AG04449 (cell line): ENCODE measurements at regions not wholly inside any gene's neighbourhood (a gene's known extent, or its start where the extent isn't known, plus 50 kb on each side); places are given as distances from the start of the nearest gene placed in this dataset.

Experiments
- CTCF ChIA-PET: fragments of 350-600 bp; formaldehyde crosslinking; extraction: SDS; loops from one replicate; lab custom pipeline; 2021; ENCODE audit warnings: antibody characterized with exemption; lab: Yijun Ruan, JAX
- POLR2A ChIA-PET: fragments of 400-600, 350-600 bp; formaldehyde crosslinking; extraction: SDS; loops from one replicate; lab custom pipeline; 2020; ENCODE audit warnings: antibody characterized with exemption, inconsistent platforms; lab: Yijun Ruan, JAX
- DNase-seq: peaks from one replicate; pipeline ENCODE4 v3.0.0-alpha.2; 2010; ENCODE audit warnings: low read depth, low spot score
- H3K4me3 ChIP-seq: 2 replicates; pipeline ENCODE4 v1.5.1; 2011; ENCODE audit warnings: low read depth, mild to moderate bottlenecking, control low read depth, low read length
- CTCF ChIP-seq: IDR thresholded peaks from one replicate; pipeline ENCODE4 v1.5.1; 2011; ENCODE audit warnings: mild to moderate bottlenecking, moderate library complexity, low read length, control low read depth, inconsistent platforms; ENCODE audit not compliant: insufficient read depth; ENCODE audit errors: missing control alignments

DNA sequence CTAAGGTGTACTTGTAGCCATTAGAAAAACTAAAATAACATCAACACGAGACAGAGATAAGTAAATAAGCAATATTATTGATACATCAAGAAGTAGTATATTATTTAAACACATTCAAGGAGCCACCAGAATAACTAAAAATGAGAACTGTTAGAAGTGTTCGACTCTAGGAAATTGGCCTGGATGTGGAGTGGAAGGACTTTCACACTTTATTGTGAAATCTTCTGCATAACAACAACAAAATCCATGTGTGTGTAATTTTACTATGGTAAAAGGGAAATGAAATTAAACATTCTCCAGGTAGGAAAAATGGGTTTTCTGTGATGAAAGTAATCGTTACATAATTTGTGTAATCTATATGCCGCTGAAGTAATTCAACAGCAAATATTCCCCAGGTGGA is 96.3 kb upstream of the RNF152 start:
- CTCF ChIA-PET = interaction anchor here (1.5 kb wide), 1 partner anchor 141 kb away, joined by 3 read pairs; no protein-coding TSS in a partner anchor
- TF ChIP-seq CTCF = no peak
- DNase-seq = no peak
- no peak overlapping the region for H3K4me3 ChIP-seq
- POLR2A ChIA-PET = no interaction called here

- no peak for TF ChIP-seq CTCF
- ChIA-PET POLR2A (no interaction called here), CTCF (no interaction called here)
- DNase-seq = no peak
- no peak overlapping the region for H3K4me3 ChIP-seq
Measured at GRCh38 chr18:61988100-61988499, 95.3 kb upstream of the RNF152 start.

GRCh38 chr18:61985681-61986080 is 92.9 kb upstream of the RNF152 start:
- no peak for TF ChIP-seq CTCF
- DNase-seq = no peak
- CTCF ChIA-PET = no interaction called here
- POLR2A ChIA-PET = no interaction called here
- no peak overlapping the region for H3K4me3 ChIP-seq

- CTCF ChIA-PET = no interaction called here
- no peak for TF ChIP-seq CTCF
- no peak overlapping the region for H3K4me3 ChIP-seq
- no peak for DNase-seq
- POLR2A ChIA-PET = no interaction called here
Measured at GRCh38 chr18:61984349-61984748, 91.5 kb upstream of the RNF152 start.

- ChIA-PET CTCF (no interaction called here), POLR2A (no interaction called here)
- H3K4me3 ChIP-seq = no peak overlapping the region
- no peak for TF ChIP-seq CTCF
- DNase-seq = no peak
Measured at GRCh38 chr18:61982475-61982874, 89.7 kb upstream of the RNF152 start.

DNA sequence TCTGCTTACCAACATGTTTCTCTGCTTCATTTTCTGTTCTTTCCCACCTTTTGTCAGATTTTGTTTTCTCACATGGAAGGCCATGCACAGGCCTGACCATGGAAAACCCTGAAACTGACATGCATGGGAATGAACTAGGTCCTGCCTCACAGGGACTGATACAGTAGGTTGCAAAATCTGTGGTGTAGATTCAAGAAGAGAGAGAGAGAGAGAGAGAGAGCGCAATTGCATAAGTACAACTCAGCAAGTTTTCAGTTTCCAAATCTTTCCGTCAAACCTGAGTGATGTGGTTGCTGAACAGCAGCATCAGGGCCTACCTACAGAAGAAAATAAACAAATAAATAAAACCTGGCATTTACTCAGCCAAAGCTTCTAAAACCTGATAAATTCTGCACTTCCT is 87.5 kb upstream of the RNF152 start:
- POLR2A ChIA-PET = no interaction called here
- no peak for TF ChIP-seq CTCF
- no peak overlapping the region for H3K4me3 ChIP-seq
- CTCF ChIA-PET = no interaction called here
- DNase-seq = no peak
